ENCODE measurements at regions not wholly inside any gene's neighbourhood (a gene's known extent, or its start where the extent isn't known, plus 50 kb on each side); places are given as distances from the start of the nearest gene placed in this dataset.

- H3K4me3 ChIP-seq (ENCODE audit: low read depth, low read length, poor library complexity, severe bottlenecking) = no peak overlapping the region
- H3K9me3 ChIP-seq (ENCODE audit: low read depth, low read length, poor library complexity, severe bottlenecking) = no peaks in the 10 kb centered on the region
- TF ChIP-seq CTCF (conservative IDR thresholded peaks at IDR 0.05; ENCODE audit: low read depth, low read length) = no peak
- no peak for TF ChIP-seq EZH2 (IDR thresholded peaks at IDR 0.05; ENCODE audit: borderline replicate concordance, low read depth, low read length, poor library complexity, severe bottlenecking)
- no peaks in the 10 kb centered on the region for H3K27me3 ChIP-seq (replicated peaks; ENCODE audit: insufficient read depth, low read depth, low read length, poor library complexity)
- H3K27ac ChIP-seq (ENCODE audit: low read depth, low read length, poor library complexity, severe bottlenecking) = no peak overlapping the region
- no TSS peak for BruUV-seq (replicated peaks)
- intact Hi-C loops (cut with micrococcal nuclease; ENCODE audit: unreplicated experiment) = no loop called here
- no peaks in the 10 kb centered on the region for H3K36me3 ChIP-seq (ENCODE audit: insufficient read depth, low read length, poor library complexity, severe bottlenecking)
- DNase-seq (ENCODE audit: low spot score) = no peak
- H3K4me1 ChIP-seq (ENCODE audit: insufficient read depth, low read length, poor library complexity, severe bottlenecking) = peaks cover 14% of the 10 kb centered on the region
- ChIA-PET CTCF (no interaction called here), POLR2A (ENCODE audit: low non-redundant PET) (no interaction called here)
These were observed 156.4 kb upstream of the SH3BP4 start for GRCh38 chr2:234795272-234795920.

GRCh38 chr2:234794866-234795265, 157.0 kb upstream of the SH3BP4 start:
- ChIA-PET POLR2A (ENCODE audit: low non-redundant PET) (no interaction called here), CTCF (no interaction called here)
- Histone ChIP-seq H3K27me3 (replicated peaks; ENCODE audit: insufficient read depth, low read depth, low read length, poor library complexity) (no peaks in the 10 kb centered on the region), H3K9me3 (ENCODE audit: low read depth, low read length, poor library complexity, severe bottlenecking) (no peaks in the 10 kb centered on the region), H3K4me1 (ENCODE audit: insufficient read depth, low read length, poor library complexity, severe bottlenecking) (peaks cover 14% of the 10 kb centered on the region), H3K4me3 (ENCODE audit: low read depth, low read length, poor library complexity, severe bottlenecking) (no peak overlapping the region), H3K36me3 (ENCODE audit: insufficient read depth, low read length, poor library complexity, severe bottlenecking) (no peaks in the 10 kb centered on the region), H3K27ac (ENCODE audit: low read depth, low read length, poor library complexity, severe bottlenecking) (no peak overlapping the region)
- TF ChIP-seq CTCF (conservative IDR thresholded peaks at IDR 0.05; ENCODE audit: low read depth, low read length) (no peak), EZH2 (IDR thresholded peaks at IDR 0.05; ENCODE audit: borderline replicate concordance, low read depth, low read length, poor library complexity, severe bottlenecking) (no peak)
- no TSS peak for BruUV-seq (replicated peaks)
- no peak for DNase-seq (ENCODE audit: low spot score)
- intact Hi-C loops (cut with micrococcal nuclease; ENCODE audit: unreplicated experiment) = no loop called here

GRCh38 chr2:234793212-234793785, 158.5 kb upstream of the SH3BP4 start:
- ChIA-PET CTCF (interaction anchor here (0.6 kb wide), 1 partner anchor 25 kb away, joined by 3 read pairs; no protein-coding TSS in a partner anchor), POLR2A (ENCODE audit: low non-redundant PET) (interaction anchor here (0.7 kb wide), 1 partner anchor 242 kb away, joined by 3 read pairs; no protein-coding TSS in a partner anchor)
- no peak overlapping the region for H3K4me3 ChIP-seq (ENCODE audit: low read depth, low read length, poor library complexity, severe bottlenecking)
- no peaks in the 10 kb centered on the region for H3K27me3 ChIP-seq (replicated peaks; ENCODE audit: insufficient read depth, low read depth, low read length, poor library complexity)
- H3K27ac ChIP-seq (ENCODE audit: low read depth, low read length, poor library complexity, severe bottlenecking) = no peak overlapping the region
- intact Hi-C loops (cut with micrococcal nuclease; ENCODE audit: unreplicated experiment) = no loop called here
- no peaks in the 10 kb centered on the region for H3K36me3 ChIP-seq (ENCODE audit: insufficient read depth, low read length, poor library complexity, severe bottlenecking)
- no peak for DNase-seq (ENCODE audit: low spot score)
- H3K9me3 ChIP-seq (ENCODE audit: low read depth, low read length, poor library complexity, severe bottlenecking) = no peaks in the 10 kb centered on the region
- H3K4me1 ChIP-seq (ENCODE audit: insufficient read depth, low read length, poor library complexity, severe bottlenecking) = peaks cover 14% of the 10 kb centered on the region
- TF ChIP-seq CTCF (conservative IDR thresholded peaks at IDR 0.05; ENCODE audit: low read depth, low read length) (no peak), EZH2 (IDR thresholded peaks at IDR 0.05; ENCODE audit: borderline replicate concordance, low read depth, low read length, poor library complexity, severe bottlenecking) (no peak)
- no TSS peak for BruUV-seq (replicated peaks)

Data from A673 (cell line).